ENCODE measurements at regions not wholly inside any gene's neighbourhood (a gene's known extent, or its start where the extent isn't known, plus 50 kb on each side); places are given as distances from the start of the nearest gene placed in this dataset.

GRCh38 chr4:123904882-123905281, 508.3 kb downstream of the SPRY1 start:
- no peak for DNase-seq
- ATAC-seq (ENCODE audit: low FRiP score in 2 of 2): no peak
- Histone ChIP-seq H3K4me1 (no peaks in the 10 kb centered on the region), H3K27me3 (no peaks in the 10 kb centered on the region), H3K27ac (no peak overlapping the region), H3K36me3 (no peaks in the 10 kb centered on the region), H3K4me3 (no peak overlapping the region), H3K9me3 (no peaks in the 10 kb centered on the region)
- TF ChIP-seq EP300 (IDR thresholded peaks at IDR 0.05): no peak
- no peak for TF ChIP-seq CTCF (IDR thresholded peaks at IDR 0.05)
- no peak for TF ChIP-seq POLR2AphosphoS5 (IDR thresholded peaks at IDR 0.05)
- TF ChIP-seq POLR2A (IDR thresholded peaks at IDR 0.05): no peak
- 94 to 100% methylated on average over 1 of the region's 1 CpG for WGBS, 2 donors

GRCh38 chr4:123913598-123913997, 517.0 kb downstream of the SPRY1 start:
- Histone ChIP-seq H3K27me3 (no peaks in the 10 kb centered on the region), H3K36me3 (no peaks in the 10 kb centered on the region), H3K9me3 (no peaks in the 10 kb centered on the region), H3K27ac (no peak overlapping the region), H3K4me3 (no peak overlapping the region), H3K4me1 (no peaks in the 10 kb centered on the region)
- TF ChIP-seq POLR2A (IDR thresholded peaks at IDR 0.05): no peak
- TF ChIP-seq EP300 (IDR thresholded peaks at IDR 0.05): no peak
- TF ChIP-seq CTCF (IDR thresholded peaks at IDR 0.05): no peak
- ATAC-seq (ENCODE audit: low FRiP score in 2 of 2) (no peak), DNase-seq (no peak)

- ATAC-seq (ENCODE audit: low FRiP score in 2 of 2): no peak
- no peak for DNase-seq
- H3K27me3 ChIP-seq: no peaks in the 10 kb centered on the region
- TF ChIP-seq POLR2A (IDR thresholded peaks at IDR 0.05) (no peak), POLR2AphosphoS5 (IDR thresholded peaks at IDR 0.05) (no peak), EP300 (IDR thresholded peaks at IDR 0.05) (no peak), CTCF (IDR thresholded peaks at IDR 0.05) (no peak)
- no peak overlapping the region for H3K4me3 ChIP-seq
- H3K4me1 ChIP-seq: no peaks in the 10 kb centered on the region
- H3K27ac ChIP-seq: no peak overlapping the region
- H3K36me3 ChIP-seq: no peaks in the 10 kb centered on the region
- no peaks in the 10 kb centered on the region for H3K9me3 ChIP-seq
- WGBS, 2 donors: 69 to 80% methylated on average over 2 of the region's 2 CpGs
Measured at GRCh38 chr4:123916821-123917220, 520.2 kb downstream of the SPRY1 start.

GRCh38 chr4:123919576-123920098, 523.0 kb downstream of the SPRY1 start:
- TF ChIP-seq EP300 (IDR thresholded peaks at IDR 0.05) (no peak), POLR2A (IDR thresholded peaks at IDR 0.05) (no peak), CTCF (IDR thresholded peaks at IDR 0.05) (no peak), POLR2AphosphoS5 (IDR thresholded peaks at IDR 0.05) (no peak)
- WGBS, 2 donors: 86 to 89% methylated on average over 4 of the region's 4 CpGs
- no peaks in the 10 kb centered on the region for H3K36me3 ChIP-seq
- H3K27ac ChIP-seq: no peak overlapping the region
- H3K27me3 ChIP-seq: no peaks in the 10 kb centered on the region
- H3K4me1 ChIP-seq: peaks cover 0 to 6% (median 2%) of the 10 kb centered on the region in 4 donors
- no peak overlapping the region for H3K4me3 ChIP-seq
- no peaks in the 10 kb centered on the region for H3K9me3 ChIP-seq
- ATAC-seq (ENCODE audit: low FRiP score in 2 of 2) (peak in 1 of 2 donors; percentile 57), DNase-seq (no peak)

GRCh38 chr4:123921339-123921738, 524.7 kb downstream of the SPRY1 start:
- no peak for DNase-seq
- no peaks in the 10 kb centered on the region for H3K9me3 ChIP-seq
- H3K4me3 ChIP-seq: no peak overlapping the region
- no peaks in the 10 kb centered on the region for H3K27me3 ChIP-seq
- TF ChIP-seq POLR2A (IDR thresholded peaks at IDR 0.05): no peak
- no peak for TF ChIP-seq CTCF (IDR thresholded peaks at IDR 0.05)
- TF ChIP-seq EP300 (IDR thresholded peaks at IDR 0.05): no peak
- no peak for TF ChIP-seq POLR2AphosphoS5 (IDR thresholded peaks at IDR 0.05)
- H3K27ac ChIP-seq: no peak overlapping the region
- WGBS, 2 donors: 74 to 79% methylated on average over 5 of the region's 5 CpGs
- H3K36me3 ChIP-seq: no peaks in the 10 kb centered on the region
- no peak for ATAC-seq (ENCODE audit: low FRiP score in 2 of 2)
- peaks cover 0 to 6% (median 2%) of the 10 kb centered on the region in 4 donors for H3K4me1 ChIP-seq

Measured in upper lobe of left lung (tissue), 6 donors.